Endothelial cell of umbilical vein (primary cell): ENCODE measurements at regions not wholly inside any gene's neighbourhood (a gene's known extent, or its start where the extent isn't known, plus 50 kb on each side); places are given as distances from the start of the nearest gene placed in this dataset.

Source experiments
- BruUV-seq: library from RNA; stranded (reverse); fragments of 400-500 nt; replicated peaks from 2 replicates; lab custom pipeline; 2021; lab: Mats Ljungman, UMichigan
- CTCF ChIA-PET: fragments of 300-600, 350-600 bp; sonication (Branson Sonifier 250); formaldehyde crosslinking; loops from one replicate; lab custom pipeline; 2021; ENCODE audit warnings: antibody characterized with exemption, inconsistent platforms; lab: Charles Lee
- POLR2A ChIA-PET: fragments of 300-600, 350-600 bp; sonication (Branson Sonifier 250); formaldehyde crosslinking; loops from one replicate; lab custom pipeline; 2021; ENCODE audit warnings: antibody characterized with exemption, inconsistent platforms; lab: Charles Lee
- DNase-seq: peaks from one replicate; pipeline ENCODE4 v3.0.0-alpha.2; 2011; ENCODE audit warnings: low read depth, low spot score
- FAIRE-seq: peaks from 2 replicates; lab custom pipeline; 2011; peaks lifted over from hg19 to GRCh38; lab: Jason Lieb, UNC
- H2AFZ ChIP-seq: 2 replicates; pipeline ENCODE4 v1.6.0; 2012; ENCODE audit warnings: low read depth, low read length, control low read depth, inconsistent platforms
- H3K27ac ChIP-seq: 2 replicates; pipeline ENCODE4 v1.5.1; 2011; ENCODE audit warnings: low read depth, mild to moderate bottlenecking, control low read depth, low read length, moderate library complexity; ENCODE audit not compliant: insufficient read depth
- H3K27me3 ChIP-seq, 2 experiments: 2 replicates each; pipeline versions ENCODE4 v1.6.0 to v1.6.1; 2011; ENCODE audit warnings: low read length in 2 of 2, mixed read lengths in 1 of 2; ENCODE audit not compliant: control insufficient read depth in 2 of 2, insufficient read depth in 2 of 2
- H3K36me3 ChIP-seq, 2 experiments: 2 replicates in 1 of 2; 3 replicates in 1 of 2; pipeline ENCODE4 v1.5.1; 2011; ENCODE audit warnings: low read length in 2 of 2, mild to moderate bottlenecking in 1 of 2, moderate library complexity in 1 of 2; ENCODE audit not compliant: control insufficient read depth in 2 of 2, insufficient read depth in 2 of 2; ENCODE audit errors: extremely low read depth in 1 of 2
- H3K4me1 ChIP-seq: 3 replicates; pipeline ENCODE4 v1.5.1; 2011; ENCODE audit warnings: mild to moderate bottlenecking, low read length; ENCODE audit not compliant: control insufficient read depth, insufficient read depth; ENCODE audit errors: extremely low read depth
- H3K4me2 ChIP-seq: 2 replicates; pipeline ENCODE4 v1.6.1; 2011; ENCODE audit warnings: low read length, control low read depth, mixed read lengths; ENCODE audit not compliant: insufficient read depth
- H3K4me3 ChIP-seq, 3 experiments: fragments of 200-600 bp in 1 of 3; sonication (generic), shearing (Covaris generic) in 1 of 3; replicated peaks in 1 of 3; 2 replicates each; pipeline ENCODE4 v1.5.1; 2011 to 2016; ENCODE audit warnings: control low read depth in 3 of 3, low read length in 3 of 3, mild to moderate bottlenecking in 2 of 3, inconsistent platforms in 1 of 3, low read depth in 1 of 3, moderate library complexity in 1 of 3; ENCODE audit not compliant: insufficient read depth in 1 of 3
- H3K79me2 ChIP-seq: 2 replicates; pipeline ENCODE4 v1.6.0; 2012; ENCODE audit warnings: low read length, inconsistent platforms; ENCODE audit not compliant: control insufficient read depth, insufficient read depth
- H3K9ac ChIP-seq: replicated peaks from 2 replicates; pipeline ENCODE3; 2011; ENCODE audit warnings: low read length, control low read depth; ENCODE audit not compliant: insufficient read depth; ENCODE audit errors: extremely low read depth
- H3K9me1 ChIP-seq: replicated peaks from 3 replicates; pipeline ENCODE4 v1.6.0; 2011; ENCODE audit warnings: mild to moderate bottlenecking, low read length; ENCODE audit not compliant: control insufficient read depth, insufficient read depth; ENCODE audit errors: extremely low read depth
- H3K9me3 ChIP-seq: replicated peaks from 2 replicates; pipeline ENCODE4 v1.5.1; 2012; ENCODE audit warnings: low read length, inconsistent platforms; ENCODE audit not compliant: control insufficient read depth, insufficient read depth
- H4K20me1 ChIP-seq: replicated peaks from 2 replicates; pipeline ENCODE3; 2011; ENCODE audit warnings: mild to moderate bottlenecking, low read length; ENCODE audit not compliant: control insufficient read depth, insufficient read depth; ENCODE audit errors: extremely low read depth
- CTCF ChIP-seq, 2 donors: IDR thresholded peaks; 1 replicate in 1 of 2; 2 replicates in 1 of 2; pipeline ENCODE4 v1.5.1; 2011; ENCODE audit warnings: low read length in 2 of 2, mild to moderate bottlenecking in 2 of 2, moderate library complexity in 2 of 2, control low read depth in 1 of 2, inconsistent platforms in 1 of 2, low read depth in 1 of 2; ENCODE audit not compliant: insufficient read depth in 1 of 2; ENCODE audit errors: extremely low read depth in 1 of 2
- EZH2 ChIP-seq: IDR thresholded peaks from 2 replicates; pipeline ENCODE4 v1.6.1; 2012; ENCODE audit warnings: borderline replicate concordance, low read depth, mild to moderate bottlenecking, moderate library complexity, low read length, inconsistent platforms; ENCODE audit not compliant: severe bottlenecking
- FOS ChIP-seq: IDR thresholded peaks from 2 replicates; pipeline ENCODE4 v1.6.1; 2011; ENCODE audit warnings: mild to moderate bottlenecking, low read length, moderate library complexity, borderline replicate concordance; ENCODE audit not compliant: insufficient read depth
- GATA2 ChIP-seq: IDR thresholded peaks from 2 replicates; pipeline ENCODE4 v1.7.0; 2011; ENCODE audit warnings: low read depth, mild to moderate bottlenecking, moderate library complexity, mixed read lengths, low read length; ENCODE audit not compliant: insufficient read length, insufficient read depth
- JUN ChIP-seq: IDR thresholded peaks from 2 replicates; pipeline ENCODE4 v1.6.1; 2011; ENCODE audit warnings: borderline replicate concordance, low read depth; ENCODE audit not compliant: insufficient read length, insufficient read depth
- MAX ChIP-seq: IDR thresholded peaks from 2 replicates; pipeline ENCODE4 v1.6.1; 2011; ENCODE audit not compliant: insufficient read depth, insufficient read length
- MYC ChIP-seq: IDR thresholded peaks from one replicate; pipeline ENCODE4 v1.6.1; 2011; ENCODE audit warnings: mild to moderate bottlenecking, low read depth, low read length
- POLR2A ChIP-seq: IDR thresholded peaks from 2 replicates; pipeline ENCODE4 v1.6.1; 2012; ENCODE audit warnings: low read depth, mild to moderate bottlenecking, control low read depth, low read length
- POLR2AphosphoS5 ChIP-seq: IDR thresholded peaks from 2 replicates; pipeline ENCODE4 v1.6.1; 2012; ENCODE audit warnings: low read depth, mild to moderate bottlenecking, control low read depth, low read length, moderate library complexity; ENCODE audit not compliant: insufficient read depth
- dilution Hi-C: fragments of 300-500 bp; cut with MboI; formaldehyde crosslinking; loops from one replicate; pipeline ENCODE4 v1.15.0; 2019; ENCODE audit warnings: low sequenced_read_pairs; ENCODE audit not compliant: extremely low pct_ligation_motif_present
- intact Hi-C: fragments of 100-400 bp; cut with micrococcal nuclease; formaldehyde crosslinking; loops from one replicate; pipeline ENCODE4 v1.10.0; 2022

GRCh38 chr3:39638301-39638700, 170.8 kb downstream of the MOBP start:
- FAIRE-seq, result peak; percentile 85

More at GRCh38 chr3:39638301-39638700, 170.8 kb downstream of the MOBP start:
- intact Hi-C loops (loop anchor here (1.0 to 2.0 kb wide), 10 partner anchors 30 to 671 kb away; partner anchors contain the start of gene EIF1B), dilution Hi-C loops (no loop called here)
- H3K36me3 ChIP-seq, result no peaks in the 10 kb centered on the region
- H3K9me1 ChIP-seq, result no peaks in the 10 kb centered on the region
- peaks cover 32% of the 10 kb centered on the region for H3K4me1 ChIP-seq
- H2AFZ ChIP-seq, result no peak overlapping the region
- CTCF ChIA-PET, result interaction anchor here (0.6 to 3.0 kb wide), 25 partner anchors 9 to 670 kb away, joined by 3 to 16 read pairs (median 4); partner anchors contain the start of gene MYRIP
- H3K27me3 ChIP-seq, result no peaks in the 10 kb centered on the region
- H3K4me3 ChIP-seq, result peak overlapping the region in 1 of 3 experiments; percentile 21
- POLR2A ChIA-PET, result interaction anchor here (0.7 to 1.4 kb wide), 4 partner anchors 27 to 110 kb away, joined by 3 read pairs; no protein-coding TSS in a partner anchor
- TF ChIP-seq EZH2, result no peak
- TF ChIP-seq MYC, result no peak
- peak; percentile 86 for TF ChIP-seq FOS
- no peak for TF ChIP-seq MAX
- TF ChIP-seq POLR2A, result peak; percentile 61
- peak; percentile 75 for TF ChIP-seq JUN
- TF ChIP-seq POLR2AphosphoS5, result peak; percentile 75
- no peak for TF ChIP-seq CTCF (IDR thresholded peaks at IDR 0.05; ENCODE audit: extremely low read depth in 1 of 2, insufficient read depth in 1 of 2, low read depth in 1 of 2, low read length in 2 of 2)
- TF ChIP-seq GATA2, result peak; percentile 92
- H3K9ac ChIP-seq, result peak overlapping the region; percentile 61
- no TSS peak for BruUV-seq
- H3K9me3 ChIP-seq, result no peaks in the 10 kb centered on the region
- peak; percentile 98 for DNase-seq
- no peaks in the 10 kb centered on the region for H3K79me2 ChIP-seq
- H3K4me2 ChIP-seq, result peak overlapping the region; percentile 70
- H3K27ac ChIP-seq, result peak overlapping the region; percentile 97
- no peaks in the 10 kb centered on the region for H4K20me1 ChIP-seq
